ENCODE measurements at regions not wholly inside any gene's neighbourhood (a gene's known extent, or its start where the extent isn't known, plus 50 kb on each side); places are given as distances from the start of the nearest gene placed in this dataset.

- TF ChIP-seq, protein P1, sequence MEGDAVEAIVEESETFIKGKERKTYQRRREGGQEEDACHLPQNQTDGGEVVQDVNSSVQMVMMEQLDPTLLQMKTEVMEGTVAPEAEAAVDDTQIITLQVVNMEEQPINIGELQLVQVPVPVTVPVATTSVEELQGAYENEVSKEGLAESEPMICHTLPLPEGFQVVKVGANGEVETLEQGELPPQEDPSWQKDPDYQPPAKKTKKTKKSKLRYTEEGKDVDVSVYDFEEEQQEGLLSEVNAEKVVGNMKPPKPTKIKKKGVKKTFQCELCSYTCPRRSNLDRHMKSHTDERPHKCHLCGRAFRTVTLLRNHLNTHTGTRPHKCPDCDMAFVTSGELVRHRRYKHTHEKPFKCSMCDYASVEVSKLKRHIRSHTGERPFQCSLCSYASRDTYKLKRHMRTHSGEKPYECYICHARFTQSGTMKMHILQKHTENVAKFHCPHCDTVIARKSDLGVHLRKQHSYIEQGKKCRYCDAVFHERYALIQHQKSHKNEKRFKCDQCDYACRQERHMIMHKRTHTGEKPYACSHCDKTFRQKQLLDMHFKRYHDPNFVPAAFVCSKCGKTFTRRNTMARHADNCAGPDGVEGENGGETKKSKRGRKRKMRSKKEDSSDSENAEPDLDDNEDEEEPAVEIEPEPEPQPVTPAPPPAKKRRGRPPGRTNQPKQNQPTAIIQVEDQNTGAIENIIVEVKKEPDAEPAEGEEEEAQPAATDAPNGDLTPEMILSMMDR (conservative IDR thresholded peaks at IDR 0.05 in 1 of 2, IDR thresholded peaks at IDR 0.05 in 1 of 2; ENCODE audit: extremely low read depth in 1 of 2, insufficient read depth in 1 of 2, low read depth in 1 of 2, low read length in 2 of 2) = no peak
- TF ChIP-seq EZH2 (IDR thresholded peaks at IDR 0.05; ENCODE audit: borderline replicate concordance, low read length) = no peak
These were observed 1238.5 kb downstream of the SLC16A7 start for GRCh38 chr12:60834372-60834771.

All from mammary epithelial cell (primary cell).